ENCODE measurements at regions not wholly inside any gene's neighbourhood (a gene's known extent, or its start where the extent isn't known, plus 50 kb on each side); places are given as distances from the start of the nearest gene placed in this dataset.

GRCh38 chr22:48494968-48495750 is 1332.5 kb downstream of the BRD1 start:
- DNase-seq (ENCODE audit: extremely low read depth, insufficient read length), result no peak
- no peak overlapping the region for H3K4me3 ChIP-seq (replicated peaks; ENCODE audit: low read depth, low read length)
- no peaks in the 10 kb centered on the region; the same call in 1 of the 2 replicates for H3K27me3 ChIP-seq (replicated peaks; ENCODE audit: control insufficient read depth, insufficient read depth, low read length)
- TF ChIP-seq, protein P1, sequence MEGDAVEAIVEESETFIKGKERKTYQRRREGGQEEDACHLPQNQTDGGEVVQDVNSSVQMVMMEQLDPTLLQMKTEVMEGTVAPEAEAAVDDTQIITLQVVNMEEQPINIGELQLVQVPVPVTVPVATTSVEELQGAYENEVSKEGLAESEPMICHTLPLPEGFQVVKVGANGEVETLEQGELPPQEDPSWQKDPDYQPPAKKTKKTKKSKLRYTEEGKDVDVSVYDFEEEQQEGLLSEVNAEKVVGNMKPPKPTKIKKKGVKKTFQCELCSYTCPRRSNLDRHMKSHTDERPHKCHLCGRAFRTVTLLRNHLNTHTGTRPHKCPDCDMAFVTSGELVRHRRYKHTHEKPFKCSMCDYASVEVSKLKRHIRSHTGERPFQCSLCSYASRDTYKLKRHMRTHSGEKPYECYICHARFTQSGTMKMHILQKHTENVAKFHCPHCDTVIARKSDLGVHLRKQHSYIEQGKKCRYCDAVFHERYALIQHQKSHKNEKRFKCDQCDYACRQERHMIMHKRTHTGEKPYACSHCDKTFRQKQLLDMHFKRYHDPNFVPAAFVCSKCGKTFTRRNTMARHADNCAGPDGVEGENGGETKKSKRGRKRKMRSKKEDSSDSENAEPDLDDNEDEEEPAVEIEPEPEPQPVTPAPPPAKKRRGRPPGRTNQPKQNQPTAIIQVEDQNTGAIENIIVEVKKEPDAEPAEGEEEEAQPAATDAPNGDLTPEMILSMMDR (IDR thresholded peaks at IDR 0.05; ENCODE audit: insufficient read depth, low read length, poor library complexity, severe bottlenecking), result no peak
- H3K36me3 ChIP-seq (ENCODE audit: control insufficient read depth, insufficient read depth, low read length), result no peaks in the 10 kb centered on the region

- TF ChIP-seq, protein P1 (IDR thresholded peaks at IDR 0.05; ENCODE audit: insufficient read depth, low read length, poor library complexity, severe bottlenecking), result no peak
- DNase-seq (ENCODE audit: extremely low read depth, insufficient read length), result no peak
- Histone ChIP-seq H3K27me3 (replicated peaks; ENCODE audit: control insufficient read depth, insufficient read depth, low read length) (no peaks in the 10 kb centered on the region; the same call in 1 of the 2 replicates), H3K36me3 (ENCODE audit: control insufficient read depth, insufficient read depth, low read length) (no peaks in the 10 kb centered on the region), H3K4me3 (replicated peaks; ENCODE audit: low read depth, low read length) (no peak overlapping the region)
These were observed 1333.3 kb downstream of the BRD1 start for GRCh38 chr22:48494256-48494967.

- TF ChIP-seq, protein P1 (IDR thresholded peaks at IDR 0.05; ENCODE audit: insufficient read depth, low read length, poor library complexity, severe bottlenecking), result no peak
- DNase-seq (ENCODE audit: extremely low read depth, insufficient read length), result no peak
- Histone ChIP-seq H3K4me3 (replicated peaks; ENCODE audit: low read depth, low read length) (no peak overlapping the region), H3K36me3 (ENCODE audit: control insufficient read depth, insufficient read depth, low read length) (no peaks in the 10 kb centered on the region), H3K27me3 (replicated peaks; ENCODE audit: control insufficient read depth, insufficient read depth, low read length) (no peaks in the 10 kb centered on the region; the same call in 1 of the 2 replicates)
These were observed 1333.9 kb downstream of the BRD1 start for GRCh38 chr22:48493733-48494132.

DNA sequence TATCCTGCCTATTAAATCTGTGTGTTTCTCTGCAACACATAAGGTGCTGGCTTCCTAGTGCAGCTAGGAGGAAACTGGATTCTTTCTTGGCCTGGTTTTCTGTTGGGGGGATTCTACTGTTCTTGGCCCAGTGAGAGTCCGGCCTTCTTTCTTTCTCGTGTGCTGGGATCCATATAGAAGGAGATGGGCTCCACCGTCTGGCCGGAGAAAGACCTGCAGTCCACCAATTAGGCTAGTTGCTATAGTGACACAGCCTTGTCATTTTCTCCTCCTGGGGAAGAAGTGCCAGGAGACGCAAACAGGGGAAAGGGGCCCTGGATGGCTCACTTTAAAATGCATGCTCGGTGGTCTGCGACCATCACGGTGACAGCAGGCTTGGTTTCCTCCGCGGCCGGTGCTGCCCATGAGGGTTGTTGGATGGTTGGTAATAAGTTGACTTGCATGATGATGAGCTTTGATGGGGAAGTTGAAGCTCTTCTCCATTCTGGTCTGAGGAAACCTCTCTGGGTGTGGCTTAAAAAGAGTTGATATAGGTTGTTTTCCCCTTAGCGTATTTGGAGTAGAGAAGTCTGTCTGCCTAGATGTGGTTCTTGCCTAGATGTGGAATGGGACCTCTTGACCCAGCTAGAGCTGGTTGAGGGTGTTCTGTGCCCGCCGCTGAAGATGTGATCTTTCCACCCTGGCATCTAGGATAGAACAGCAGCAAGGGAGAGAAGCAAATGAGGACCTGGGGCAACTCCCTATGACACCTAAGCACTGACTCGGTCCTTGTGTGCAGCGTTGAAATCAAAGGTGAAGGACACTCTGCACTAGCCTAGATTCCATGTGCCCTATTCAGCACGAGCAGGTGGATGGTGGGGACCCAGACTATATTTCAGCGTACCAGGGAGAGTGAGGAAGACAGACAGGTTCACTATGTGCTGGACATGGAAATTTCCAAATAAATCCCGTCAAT is 1335.0 kb downstream of the BRD1 start:
- TF ChIP-seq, protein P1 (IDR thresholded peaks at IDR 0.05; ENCODE audit: insufficient read depth, low read length, poor library complexity, severe bottlenecking), result peak; percentile 83
- Histone ChIP-seq H3K4me3 (replicated peaks; ENCODE audit: low read depth, low read length) (no peak overlapping the region), H3K36me3 (ENCODE audit: control insufficient read depth, insufficient read depth, low read length) (no peaks in the 10 kb centered on the region), H3K27me3 (replicated peaks; ENCODE audit: control insufficient read depth, insufficient read depth, low read length) (no peaks in the 10 kb centered on the region; the same call in 1 of the 2 replicates)
- peak; percentile 24 for DNase-seq (ENCODE audit: extremely low read depth, insufficient read length)

GRCh38 chr22:48491451-48491941 is 1336.2 kb downstream of the BRD1 start:
- H3K4me3 ChIP-seq (replicated peaks; ENCODE audit: low read depth, low read length), result no peak overlapping the region
- no peaks in the 10 kb centered on the region for H3K36me3 ChIP-seq (ENCODE audit: control insufficient read depth, insufficient read depth, low read length)
- TF ChIP-seq, protein P1 (IDR thresholded peaks at IDR 0.05; ENCODE audit: insufficient read depth, low read length, poor library complexity, severe bottlenecking), result no peak
- no peaks in the 10 kb centered on the region; the same call in 1 of the 2 replicates for H3K27me3 ChIP-seq (replicated peaks; ENCODE audit: control insufficient read depth, insufficient read depth, low read length)
- no peak for DNase-seq (ENCODE audit: extremely low read depth, insufficient read length)
